ENCODE measurements at regions not wholly inside any gene's neighbourhood (a gene's known extent, or its start where the extent isn't known, plus 50 kb on each side); places are given as distances from the start of the nearest gene placed in this dataset.

DNA sequence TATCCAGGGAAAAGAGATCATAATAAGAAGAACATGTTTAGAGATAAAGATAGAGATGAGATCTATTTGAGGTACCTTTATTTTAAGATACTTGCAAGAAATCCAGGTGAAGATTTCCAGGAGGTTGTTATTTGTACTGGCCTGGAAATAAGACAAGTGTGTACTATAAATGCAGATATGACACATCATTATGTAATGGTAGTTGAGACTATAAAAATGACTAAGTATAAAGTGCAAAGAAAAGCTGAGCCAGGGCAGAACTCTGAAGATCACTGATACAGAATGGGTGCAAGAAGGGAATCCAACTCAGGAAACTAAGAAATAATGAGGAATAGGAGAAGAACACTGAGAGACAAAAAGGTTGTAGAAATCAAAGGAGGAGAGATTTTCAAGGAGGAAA is 378.2 kb upstream of the PBX1 start:
- CTCF ChIA-PET, result no interaction called here
- H3K9me3 ChIP-seq (ENCODE audit: control insufficient read depth, insufficient read depth, low read depth, low read length), result no peaks in the 10 kb centered on the region
- TF ChIP-seq ZIC2 (tag by site-specific recombination; IDR thresholded peaks at IDR 0.05) (no peak), ZNF10 (tag by site-specific recombination; IDR thresholded peaks at IDR 0.05) (no peak), ZNF548 (tag by site-specific recombination; IDR thresholded peaks at IDR 0.05) (no peak)
- POLR2A ChIA-PET, result no interaction called here
- no peaks in the 10 kb centered on the region for H3K36me3 ChIP-seq (ENCODE audit: control insufficient read depth in 2 of 2, insufficient read depth in 1 of 2, low read length in 2 of 2)
- H3K27ac ChIP-seq (ENCODE audit: extremely low read depth, low read depth, low read length), result no peak overlapping the region
- H3K4me1 ChIP-seq (ENCODE audit: control insufficient read depth, insufficient read depth, low read length), result no peaks in the 10 kb centered on the region
- no peak overlapping the region for H3K4me3 ChIP-seq (ENCODE audit: low read depth, low read length)

DNA sequence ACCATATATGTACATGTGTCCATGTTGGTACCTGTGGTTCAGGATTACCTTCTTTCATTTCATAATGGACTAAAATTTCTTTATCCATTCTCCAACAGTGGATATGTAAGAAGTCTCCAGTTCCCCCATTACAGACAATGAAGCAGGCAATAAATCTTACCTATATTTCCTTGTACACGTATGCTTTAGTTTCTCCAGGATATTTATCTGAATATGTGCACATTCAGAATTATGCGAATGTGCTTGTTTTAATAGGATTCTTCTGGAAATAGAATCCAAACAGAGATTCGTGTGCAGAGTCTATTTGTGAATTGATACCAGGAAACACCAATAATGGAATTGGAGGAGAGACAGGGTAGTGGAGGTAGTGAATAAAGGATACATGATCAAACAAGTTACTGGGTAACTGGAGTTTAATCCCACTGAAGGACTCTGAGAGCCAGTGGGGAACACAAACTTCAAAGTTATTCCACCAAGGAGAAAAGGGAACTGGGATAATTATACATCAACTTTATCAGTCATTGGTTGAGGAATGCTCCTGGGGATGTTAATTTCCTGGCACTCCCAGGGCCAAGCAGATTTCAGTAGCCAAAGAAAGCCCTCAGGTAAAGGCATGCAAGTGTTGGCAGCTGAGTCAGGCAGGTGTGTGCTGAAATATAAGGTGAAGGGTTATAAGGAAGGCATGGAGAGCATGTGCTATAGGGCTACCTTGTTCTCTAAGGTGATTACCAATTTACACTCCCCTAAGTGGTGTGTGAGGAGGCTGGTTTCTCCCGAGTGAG is 374.9 kb upstream of the PBX1 start:
- CTCF ChIA-PET, result interaction anchor here (0.6 kb wide), 1 partner anchor 100 kb away, joined by 4 read pairs; no protein-coding TSS in a partner anchor
- POLR2A ChIA-PET, result no interaction called here
- Histone ChIP-seq H3K27ac (ENCODE audit: extremely low read depth, low read depth, low read length) (no peak overlapping the region), H3K36me3 (ENCODE audit: control insufficient read depth in 2 of 2, insufficient read depth in 1 of 2, low read length in 2 of 2) (no peaks in the 10 kb centered on the region), H3K9me3 (ENCODE audit: control insufficient read depth, insufficient read depth, low read depth, low read length) (no peaks in the 10 kb centered on the region), H3K4me3 (ENCODE audit: low read depth, low read length) (no peak overlapping the region), H3K4me1 (ENCODE audit: control insufficient read depth, insufficient read depth, low read length) (no peaks in the 10 kb centered on the region)
- TF ChIP-seq, protein P1, sequence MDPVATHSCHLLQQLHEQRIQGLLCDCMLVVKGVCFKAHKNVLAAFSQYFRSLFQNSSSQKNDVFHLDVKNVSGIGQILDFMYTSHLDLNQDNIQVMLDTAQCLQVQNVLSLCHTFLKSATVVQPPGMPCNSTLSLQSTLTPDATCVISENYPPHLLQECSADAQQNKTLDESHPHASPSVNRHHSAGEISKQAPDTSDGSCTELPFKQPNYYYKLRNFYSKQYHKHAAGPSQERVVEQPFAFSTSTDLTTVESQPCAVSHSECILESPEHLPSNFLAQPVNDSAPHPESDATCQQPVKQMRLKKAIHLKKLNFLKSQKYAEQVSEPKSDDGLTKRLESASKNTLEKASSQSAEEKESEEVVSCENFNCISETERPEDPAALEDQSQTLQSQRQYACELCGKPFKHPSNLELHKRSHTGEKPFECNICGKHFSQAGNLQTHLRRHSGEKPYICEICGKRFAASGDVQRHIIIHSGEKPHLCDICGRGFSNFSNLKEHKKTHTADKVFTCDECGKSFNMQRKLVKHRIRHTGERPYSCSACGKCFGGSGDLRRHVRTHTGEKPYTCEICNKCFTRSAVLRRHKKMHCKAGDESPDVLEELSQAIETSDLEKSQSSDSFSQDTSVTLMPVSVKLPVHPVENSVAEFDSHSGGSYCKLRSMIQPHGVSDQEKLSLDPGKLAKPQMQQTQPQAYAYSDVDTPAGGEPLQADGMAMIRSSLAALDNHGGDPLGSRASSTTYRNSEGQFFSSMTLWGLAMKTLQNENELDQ (tag by site-specific recombination; IDR thresholded peaks at IDR 0.05; ENCODE audit: low read depth), result no peak
- TF ChIP-seq ZNF394 (tag by site-specific recombination; IDR thresholded peaks at IDR 0.05; ENCODE audit: borderline replicate concordance) (no peak), REPIN1 (tag by site-specific recombination; IDR thresholded peaks at IDR 0.05; ENCODE audit: low read depth) (no peak), ZNF133 (tag by site-specific recombination; IDR thresholded peaks at IDR 0.05) (no peak), SP3 (tag by site-specific recombination; IDR thresholded peaks at IDR 0.05) (no peak), ZNF837 (tag by site-specific recombination; IDR thresholded peaks at IDR 0.05) (no peak)
- TF ChIP-seq, protein P2, sequence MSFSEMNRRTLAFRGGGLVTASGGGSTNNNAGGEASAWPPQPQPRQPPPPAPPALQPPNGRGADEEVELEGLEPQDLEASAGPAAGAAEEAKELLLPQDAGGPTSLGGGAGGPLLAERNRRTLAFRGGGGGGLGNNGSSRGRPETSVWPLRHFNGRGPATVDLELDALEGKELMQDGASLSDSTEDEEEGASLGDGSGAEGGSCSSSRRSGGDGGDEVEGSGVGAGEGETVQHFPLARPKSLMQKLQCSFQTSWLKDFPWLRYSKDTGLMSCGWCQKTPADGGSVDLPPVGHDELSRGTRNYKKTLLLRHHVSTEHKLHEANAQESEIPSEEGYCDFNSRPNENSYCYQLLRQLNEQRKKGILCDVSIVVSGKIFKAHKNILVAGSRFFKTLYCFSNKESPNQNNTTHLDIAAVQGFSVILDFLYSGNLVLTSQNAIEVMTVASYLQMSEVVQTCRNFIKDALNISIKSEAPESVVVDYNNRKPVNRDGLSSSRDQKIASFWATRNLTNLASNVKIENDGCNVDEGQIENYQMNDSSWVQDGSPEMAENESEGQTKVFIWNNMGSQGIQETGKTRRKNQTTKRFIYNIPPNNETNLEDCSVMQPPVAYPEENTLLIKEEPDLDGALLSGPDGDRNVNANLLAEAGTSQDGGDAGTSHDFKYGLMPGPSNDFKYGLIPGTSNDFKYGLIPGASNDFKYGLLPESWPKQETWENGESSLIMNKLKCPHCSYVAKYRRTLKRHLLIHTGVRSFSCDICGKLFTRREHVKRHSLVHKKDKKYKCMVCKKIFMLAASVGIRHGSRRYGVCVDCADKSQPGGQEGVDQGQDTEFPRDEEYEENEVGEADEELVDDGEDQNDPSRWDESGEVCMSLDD (tag by site-specific recombination; IDR thresholded peaks at IDR 0.05), result no peak
- TF ChIP-seq, protein P3, sequence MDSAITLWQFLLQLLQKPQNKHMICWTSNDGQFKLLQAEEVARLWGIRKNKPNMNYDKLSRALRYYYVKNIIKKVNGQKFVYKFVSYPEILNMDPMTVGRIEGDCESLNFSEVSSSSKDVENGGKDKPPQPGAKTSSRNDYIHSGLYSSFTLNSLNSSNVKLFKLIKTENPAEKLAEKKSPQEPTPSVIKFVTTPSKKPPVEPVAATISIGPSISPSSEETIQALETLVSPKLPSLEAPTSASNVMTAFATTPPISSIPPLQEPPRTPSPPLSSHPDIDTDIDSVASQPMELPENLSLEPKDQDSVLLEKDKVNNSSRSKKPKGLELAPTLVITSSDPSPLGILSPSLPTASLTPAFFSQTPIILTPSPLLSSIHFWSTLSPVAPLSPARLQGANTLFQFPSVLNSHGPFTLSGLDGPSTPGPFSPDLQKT (IDR thresholded peaks at IDR 0.05; ENCODE audit: borderline replicate concordance, low read depth, low read length), result no peak

DNA sequence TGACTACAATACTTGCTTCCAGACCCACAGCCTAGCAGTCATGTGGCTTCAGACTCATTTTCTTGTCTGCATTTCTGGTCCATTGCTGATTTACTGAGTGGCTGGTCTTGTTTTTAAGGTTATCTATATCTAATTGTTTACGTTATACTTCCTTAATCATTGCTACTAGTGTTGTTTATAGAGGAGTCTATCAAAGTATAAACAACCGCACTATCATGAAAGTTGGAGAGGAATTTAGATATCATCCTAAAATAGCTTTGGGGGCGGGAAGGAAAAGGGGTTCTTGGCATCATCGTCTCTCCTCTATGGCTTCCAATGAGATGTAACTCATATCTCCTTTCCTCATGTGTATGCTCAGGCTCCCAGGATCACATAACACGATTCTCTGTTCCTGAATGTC is 372.1 kb upstream of the PBX1 start:
- no peaks in the 10 kb centered on the region for H3K9me3 ChIP-seq (ENCODE audit: control insufficient read depth, insufficient read depth, low read depth, low read length)
- H3K4me3 ChIP-seq (ENCODE audit: low read depth, low read length), result no peak overlapping the region
- no peak overlapping the region for H3K27ac ChIP-seq (ENCODE audit: extremely low read depth, low read depth, low read length)
- H3K4me1 ChIP-seq (ENCODE audit: control insufficient read depth, insufficient read depth, low read length), result no peaks in the 10 kb centered on the region
- no peaks in the 10 kb centered on the region for H3K36me3 ChIP-seq (ENCODE audit: control insufficient read depth in 2 of 2, insufficient read depth in 1 of 2, low read length in 2 of 2)
- CTCF ChIA-PET, result interaction anchor here (0.8 kb wide), 1 partner anchor 775 kb away, joined by 3 read pairs; no protein-coding TSS in a partner anchor
- TF ChIP-seq, protein P3 (IDR thresholded peaks at IDR 0.05; ENCODE audit: borderline replicate concordance, low read depth, low read length), result no peak
- no peak for TF ChIP-seq ZNF423 (tag by site-specific recombination; IDR thresholded peaks at IDR 0.05)
- POLR2A ChIA-PET, result no interaction called here

All from HEK293 (cell line).